Liver (tissue), 3 donors: ENCODE measurements at regions not wholly inside any gene's neighbourhood (a gene's known extent, or its start where the extent isn't known, plus 50 kb on each side); places are given as distances from the start of the nearest gene placed in this dataset.

ENCODE experiments used
- ATF3 ChIP-seq: IDR thresholded peaks from 2 replicates; pipeline ENCODE4 v1.6.1; 2016; ENCODE audit warnings: antibody characterized with exemption
- CTCF ChIP-seq: fragments of 150-350 bp; IDR thresholded peaks from 2 replicates; pipeline ENCODE4 v1.5.1; 2017; ENCODE audit warnings: improper control_type of control experiment, low read depth, low read length; ENCODE audit not compliant: missing input control
- EGR1 ChIP-seq, 2 donors: IDR thresholded peaks; 2 replicates each; pipeline ENCODE4 v1.6.1; 2016 to 2018; ENCODE audit warnings: antibody characterized with exemption in 2 of 2, low read depth in 2 of 2
- HNF4G ChIP-seq: IDR thresholded peaks from 2 replicates; pipeline ENCODE4 v1.6.1; 2016; ENCODE audit warnings: antibody characterized with exemption
- MAX ChIP-seq: IDR thresholded peaks from 2 replicates; pipeline ENCODE4 v1.6.1; 2016; ENCODE audit warnings: antibody characterized with exemption
- RAD21 ChIP-seq, 2 donors: IDR thresholded peaks; 2 replicates each; pipeline ENCODE4 v1.6.1; 2016; ENCODE audit warnings: antibody characterized with exemption in 2 of 2, mild to moderate bottlenecking in 2 of 2
- RXRA ChIP-seq, 2 donors: IDR thresholded peaks; 2 replicates each; pipeline ENCODE4 v1.6.1; 2017 to 2018; ENCODE audit warnings: antibody characterized with exemption in 2 of 2, mild to moderate bottlenecking in 1 of 2
- SP1 ChIP-seq: IDR thresholded peaks from 2 replicates; pipeline ENCODE4 v1.6.1; 2018; ENCODE audit warnings: antibody characterized with exemption, mild to moderate bottlenecking
- TAF1 ChIP-seq: conservative IDR thresholded peaks from 2 replicates; pipeline ENCODE4 v1.6.1; 2016; ENCODE audit warnings: antibody characterized with exemption, mild to moderate bottlenecking
- YY1 ChIP-seq: IDR thresholded peaks from 2 replicates; pipeline ENCODE4 v1.6.1; 2016; ENCODE audit warnings: antibody characterized with exemption, mild to moderate bottlenecking
- ZBTB33 ChIP-seq: IDR thresholded peaks from 2 replicates; pipeline ENCODE4 v1.6.1; 2016; ENCODE audit warnings: antibody characterized with exemption
- TF ChIP-seq, protein P1 (sequence below): IDR thresholded peaks from 2 replicates; pipeline ENCODE4 v1.6.1; 2016; ENCODE audit warnings: antibody characterized with exemption, mild to moderate bottlenecking
- donor health status: healthy.
- donor health status: healthy.

- TF ChIP-seq RAD21 (IDR thresholded peaks at IDR 0.05) = no peak
- TF ChIP-seq CTCF = no peak
- TF ChIP-seq, protein P1, sequence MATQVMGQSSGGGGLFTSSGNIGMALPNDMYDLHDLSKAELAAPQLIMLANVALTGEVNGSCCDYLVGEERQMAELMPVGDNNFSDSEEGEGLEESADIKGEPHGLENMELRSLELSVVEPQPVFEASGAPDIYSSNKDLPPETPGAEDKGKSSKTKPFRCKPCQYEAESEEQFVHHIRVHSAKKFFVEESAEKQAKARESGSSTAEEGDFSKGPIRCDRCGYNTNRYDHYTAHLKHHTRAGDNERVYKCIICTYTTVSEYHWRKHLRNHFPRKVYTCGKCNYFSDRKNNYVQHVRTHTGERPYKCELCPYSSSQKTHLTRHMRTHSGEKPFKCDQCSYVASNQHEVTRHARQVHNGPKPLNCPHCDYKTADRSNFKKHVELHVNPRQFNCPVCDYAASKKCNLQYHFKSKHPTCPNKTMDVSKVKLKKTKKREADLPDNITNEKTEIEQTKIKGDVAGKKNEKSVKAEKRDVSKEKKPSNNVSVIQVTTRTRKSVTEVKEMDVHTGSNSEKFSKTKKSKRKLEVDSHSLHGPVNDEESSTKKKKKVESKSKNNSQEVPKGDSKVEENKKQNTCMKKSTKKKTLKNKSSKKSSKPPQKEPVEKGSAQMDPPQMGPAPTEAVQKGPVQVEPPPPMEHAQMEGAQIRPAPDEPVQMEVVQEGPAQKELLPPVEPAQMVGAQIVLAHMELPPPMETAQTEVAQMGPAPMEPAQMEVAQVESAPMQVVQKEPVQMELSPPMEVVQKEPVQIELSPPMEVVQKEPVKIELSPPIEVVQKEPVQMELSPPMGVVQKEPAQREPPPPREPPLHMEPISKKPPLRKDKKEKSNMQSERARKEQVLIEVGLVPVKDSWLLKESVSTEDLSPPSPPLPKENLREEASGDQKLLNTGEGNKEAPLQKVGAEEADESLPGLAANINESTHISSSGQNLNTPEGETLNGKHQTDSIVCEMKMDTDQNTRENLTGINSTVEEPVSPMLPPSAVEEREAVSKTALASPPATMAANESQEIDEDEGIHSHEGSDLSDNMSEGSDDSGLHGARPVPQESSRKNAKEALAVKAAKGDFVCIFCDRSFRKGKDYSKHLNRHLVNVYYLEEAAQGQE = no peak
- TF ChIP-seq ATF3 = no peak
- no peak for TF ChIP-seq MAX
- no peak for TF ChIP-seq YY1
- TF ChIP-seq SP1 = no peak
- TF ChIP-seq ZBTB33 = no peak
- TF ChIP-seq EGR1 (IDR thresholded peaks at IDR 0.05; ENCODE audit: low read depth in 2 of 2) = no peak
- no peak for TF ChIP-seq TAF1
- no peak for TF ChIP-seq HNF4G
- TF ChIP-seq RXRA (IDR thresholded peaks at IDR 0.05) = no peak
Observed at GRCh38 chr3:56994391-56994790, 66.1 kb upstream of the SPATA12 start.
